Loucy (cell line): ENCODE measurements at regions not wholly inside any gene's neighbourhood (a gene's known extent, or its start where the extent isn't known, plus 50 kb on each side); places are given as distances from the start of the nearest gene placed in this dataset.

ENCODE experiments used
- EZH2phosphoT487 ChIP-seq: fragments of 200-600 bp; IDR thresholded peaks from 2 replicates; pipeline ENCODE4 v1.6.1; 2018; ENCODE audit warnings: antibody characterized with exemption, mild to moderate bottlenecking, moderate library complexity, borderline replicate concordance
- TF ChIP-seq, protein P1 (sequence below): fragments of 200-600 bp; sonication (generic); conservative IDR thresholded peaks from 2 replicates; pipeline ENCODE4 v1.5.1; 2014; ENCODE audit warnings: mild to moderate bottlenecking, antibody characterized with exemption, low read length

DNA sequence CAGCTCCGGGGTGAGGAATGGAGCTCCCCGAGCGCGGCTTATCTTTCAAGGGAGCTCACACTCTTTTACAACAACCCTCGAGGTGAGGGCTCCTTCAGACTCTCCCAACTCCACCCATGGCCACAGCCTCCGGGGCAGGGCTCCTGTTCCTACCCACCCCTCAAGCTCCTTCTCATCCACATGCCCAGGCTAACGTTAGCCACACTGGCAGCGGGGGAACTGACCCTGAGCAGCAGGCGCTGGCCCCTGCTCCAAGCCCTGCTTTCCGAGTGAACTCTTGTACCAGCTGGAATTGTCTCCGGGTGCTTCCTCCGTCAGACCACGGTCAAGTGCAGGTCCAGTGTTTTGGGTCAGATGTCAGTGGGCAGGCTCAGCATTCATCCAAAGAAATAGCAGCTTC, 89.4 kb downstream of the ANKRD10 start:
- TF ChIP-seq, protein P1, sequence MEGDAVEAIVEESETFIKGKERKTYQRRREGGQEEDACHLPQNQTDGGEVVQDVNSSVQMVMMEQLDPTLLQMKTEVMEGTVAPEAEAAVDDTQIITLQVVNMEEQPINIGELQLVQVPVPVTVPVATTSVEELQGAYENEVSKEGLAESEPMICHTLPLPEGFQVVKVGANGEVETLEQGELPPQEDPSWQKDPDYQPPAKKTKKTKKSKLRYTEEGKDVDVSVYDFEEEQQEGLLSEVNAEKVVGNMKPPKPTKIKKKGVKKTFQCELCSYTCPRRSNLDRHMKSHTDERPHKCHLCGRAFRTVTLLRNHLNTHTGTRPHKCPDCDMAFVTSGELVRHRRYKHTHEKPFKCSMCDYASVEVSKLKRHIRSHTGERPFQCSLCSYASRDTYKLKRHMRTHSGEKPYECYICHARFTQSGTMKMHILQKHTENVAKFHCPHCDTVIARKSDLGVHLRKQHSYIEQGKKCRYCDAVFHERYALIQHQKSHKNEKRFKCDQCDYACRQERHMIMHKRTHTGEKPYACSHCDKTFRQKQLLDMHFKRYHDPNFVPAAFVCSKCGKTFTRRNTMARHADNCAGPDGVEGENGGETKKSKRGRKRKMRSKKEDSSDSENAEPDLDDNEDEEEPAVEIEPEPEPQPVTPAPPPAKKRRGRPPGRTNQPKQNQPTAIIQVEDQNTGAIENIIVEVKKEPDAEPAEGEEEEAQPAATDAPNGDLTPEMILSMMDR: no peak
- TF ChIP-seq EZH2phosphoT487: no peak
